ENCODE measurements at regions not wholly inside any gene's neighbourhood (a gene's known extent, or its start where the extent isn't known, plus 50 kb on each side); places are given as distances from the start of the nearest gene placed in this dataset.
"Not testable (repeated sequence)": the region's sequence is repeated elsewhere in the genome, so short reads cannot be mapped to it uniquely, and the experiment has no call there.

- FAIRE-seq, result no peak
- DNase-seq (ENCODE audit: low spot score), result no peak
Measured at GRCh38 chr5:79924936-79925893, 65.8 kb downstream of the MTX3 start.

GRCh38 chr5:79923431-79923830 lies 67.6 kb downstream of the MTX3 start:
- DNase-seq (ENCODE audit: low spot score) (no peak), FAIRE-seq (no peak)

- FAIRE-seq (no peak), DNase-seq (ENCODE audit: low spot score) (no peak)
Measured at GRCh38 chr5:79922626-79923025, 68.4 kb downstream of the MTX3 start.

GRCh38 chr5:79907452-79907851 lies 83.6 kb downstream of the MTX3 start:
- not testable (repeated sequence) for DNase-seq (ENCODE audit: low spot score); FAIRE-seq

- FAIRE-seq; DNase-seq (ENCODE audit: low spot score): not testable (repeated sequence)
Measured at GRCh38 chr5:79902571-79902970, 88.5 kb downstream of the MTX3 start.

- no peak for FAIRE-seq
- no peak for DNase-seq (ENCODE audit: low spot score)
Measured at GRCh38 chr5:79901631-79902030, 89.4 kb downstream of the MTX3 start.

GRCh38 chr5:79898611-79899010 lies 92.5 kb downstream of the MTX3 start:
- no peak for FAIRE-seq
- DNase-seq (ENCODE audit: low spot score), result no peak

GRCh38 chr5:79893976-79894375 lies 97.1 kb downstream of the MTX3 start:
- DNase-seq (ENCODE audit: low spot score) (no peak), FAIRE-seq (no peak)

GRCh38 chr5:79893485-79893884 lies 97.6 kb downstream of the MTX3 start:
- no peak for DNase-seq (ENCODE audit: low spot score)
- FAIRE-seq, result no peak

- no peak for DNase-seq (ENCODE audit: low spot score)
- no peak for FAIRE-seq
Measured at GRCh38 chr5:79890930-79891249, 100.2 kb downstream of the MTX3 start.

- no peak for DNase-seq (ENCODE audit: low spot score)
- FAIRE-seq, result no peak
Measured at GRCh38 chr5:79890119-79890929, 100.7 kb downstream of the MTX3 start.

- FAIRE-seq (no peak), DNase-seq (ENCODE audit: low spot score) (no peak)
Measured at GRCh38 chr5:79888643-79889042, 102.4 kb downstream of the MTX3 start.

GRCh38 chr5:79886925-79887655 lies 104.0 kb downstream of the MTX3 start:
- no peak for FAIRE-seq
- DNase-seq (ENCODE audit: low spot score), result no peak

- FAIRE-seq, result no peak
- no peak for DNase-seq (ENCODE audit: low spot score)
Measured at GRCh38 chr5:79886456-79886855, 104.6 kb downstream of the MTX3 start.

- not testable (repeated sequence) for FAIRE-seq; DNase-seq (ENCODE audit: low spot score)
Measured at GRCh38 chr5:79879880-79880279, 111.2 kb downstream of the MTX3 start.

- FAIRE-seq (no peak), DNase-seq (ENCODE audit: low spot score) (no peak)
Measured at GRCh38 chr5:79878721-79879336, 112.2 kb downstream of the MTX3 start.

- DNase-seq (ENCODE audit: low spot score) (no peak), FAIRE-seq (no peak)
Measured at GRCh38 chr5:79878136-79878679, 112.9 kb downstream of the MTX3 start.

- FAIRE-seq, result no peak
- no peak for DNase-seq (ENCODE audit: low spot score)
Measured at GRCh38 chr5:79876456-79876855, 114.6 kb downstream of the MTX3 start.

GRCh38 chr5:79875230-79875629 lies 115.8 kb downstream of the MTX3 start:
- FAIRE-seq, result no peak
- no peak for DNase-seq (ENCODE audit: low spot score)

GRCh38 chr5:79873187-79873586 lies 117.9 kb downstream of the MTX3 start:
- FAIRE-seq (no peak), DNase-seq (ENCODE audit: low spot score) (no peak)

GRCh38 chr5:79872291-79872690 lies 118.8 kb downstream of the MTX3 start:
- FAIRE-seq (no peak), DNase-seq (ENCODE audit: low spot score) (no peak)
